Osteoblast (primary cell): ENCODE measurements at regions not wholly inside any gene's neighbourhood (a gene's known extent, or its start where the extent isn't known, plus 50 kb on each side); places are given as distances from the start of the nearest gene placed in this dataset.
A peak's percentile ranks its signal among the peaks of the same experiment; 100 is the strongest.

Experiments used
- DNase-seq: peaks from one replicate; pipeline ENCODE4 v3.0.0; 2011; ENCODE audit warnings: low spot score, mixed read lengths; ENCODE audit not compliant: insufficient read length; ENCODE audit errors: missing footprints
- H2AFZ ChIP-seq: 2 replicates; pipeline ENCODE4 v1.6.0; 2011; ENCODE audit warnings: mild to moderate bottlenecking, low read length
- H3K27ac ChIP-seq: 2 replicates; pipeline ENCODE4 v1.5.1; 2011; ENCODE audit warnings: mild to moderate bottlenecking, low read depth, low read length, moderate library complexity
- H3K27me3 ChIP-seq: 2 replicates; pipeline ENCODE4 v1.6.0; 2012; ENCODE audit warnings: mild to moderate bottlenecking, control low read depth, inconsistent platforms, low read length, moderate library complexity; ENCODE audit not compliant: insufficient read depth
- H3K36me3 ChIP-seq: 2 replicates; pipeline ENCODE4 v1.5.1; 2011; ENCODE audit warnings: mild to moderate bottlenecking, low read length, control low read depth, moderate library complexity; ENCODE audit not compliant: insufficient read depth
- H3K4me1 ChIP-seq: 2 replicates; pipeline ENCODE4 v1.5.1; 2011; ENCODE audit warnings: mild to moderate bottlenecking, low read length, control low read depth, moderate library complexity; ENCODE audit not compliant: insufficient read depth
- H3K4me2 ChIP-seq: 2 replicates; pipeline ENCODE4 v1.6.0; 2011; ENCODE audit warnings: mild to moderate bottlenecking, low read length; ENCODE audit not compliant: insufficient read depth
- H3K4me3 ChIP-seq: fragments of 200-600 bp; sonication (generic); 3 replicates; pipeline ENCODE4 v1.5.1; 2012; ENCODE audit warnings: mild to moderate bottlenecking, low read length, inconsistent platforms; ENCODE audit not compliant: insufficient read depth
- H3K79me2 ChIP-seq: 2 replicates; pipeline ENCODE4 v1.6.0; 2012; ENCODE audit warnings: mild to moderate bottlenecking, low read length, control low read depth, inconsistent platforms; ENCODE audit not compliant: insufficient read depth
- H3K9me3 ChIP-seq: 2 replicates; pipeline ENCODE4 v1.5.1; 2011; ENCODE audit warnings: low read depth, low read length, control low read depth
- H4K20me1 ChIP-seq: 2 replicates; pipeline ENCODE4 v1.6.0; 2012; ENCODE audit warnings: mild to moderate bottlenecking, low read length, control low read depth; ENCODE audit not compliant: insufficient read depth
- TF ChIP-seq, protein P1 (sequence below): IDR thresholded peaks from 2 replicates; pipeline ENCODE4 v1.5.1; 2011; ENCODE audit warnings: mild to moderate bottlenecking, low read depth, low read length, moderate library complexity; ENCODE audit errors: extremely low read depth

DNA sequence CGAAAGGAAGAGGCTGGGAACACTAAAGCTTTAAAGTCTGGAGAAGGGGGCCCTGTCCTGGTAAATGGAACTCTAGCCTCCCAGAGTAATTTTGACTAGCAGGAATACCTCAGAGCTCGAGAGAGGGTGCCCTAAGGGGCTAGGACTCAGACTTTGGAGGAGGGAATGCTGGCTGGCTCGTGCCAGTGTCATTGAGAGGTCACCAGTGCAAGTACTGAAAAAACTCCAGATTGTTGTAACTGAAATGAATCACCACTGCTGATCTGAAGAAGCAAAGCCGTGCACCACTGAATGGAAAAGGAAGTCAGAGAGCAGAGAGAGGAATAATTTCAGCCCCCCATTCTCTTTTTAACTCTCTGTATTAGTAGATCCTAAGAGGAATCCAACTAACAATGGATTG lies 690.2 kb downstream of the FAT4 start:
- TF ChIP-seq, protein P1, sequence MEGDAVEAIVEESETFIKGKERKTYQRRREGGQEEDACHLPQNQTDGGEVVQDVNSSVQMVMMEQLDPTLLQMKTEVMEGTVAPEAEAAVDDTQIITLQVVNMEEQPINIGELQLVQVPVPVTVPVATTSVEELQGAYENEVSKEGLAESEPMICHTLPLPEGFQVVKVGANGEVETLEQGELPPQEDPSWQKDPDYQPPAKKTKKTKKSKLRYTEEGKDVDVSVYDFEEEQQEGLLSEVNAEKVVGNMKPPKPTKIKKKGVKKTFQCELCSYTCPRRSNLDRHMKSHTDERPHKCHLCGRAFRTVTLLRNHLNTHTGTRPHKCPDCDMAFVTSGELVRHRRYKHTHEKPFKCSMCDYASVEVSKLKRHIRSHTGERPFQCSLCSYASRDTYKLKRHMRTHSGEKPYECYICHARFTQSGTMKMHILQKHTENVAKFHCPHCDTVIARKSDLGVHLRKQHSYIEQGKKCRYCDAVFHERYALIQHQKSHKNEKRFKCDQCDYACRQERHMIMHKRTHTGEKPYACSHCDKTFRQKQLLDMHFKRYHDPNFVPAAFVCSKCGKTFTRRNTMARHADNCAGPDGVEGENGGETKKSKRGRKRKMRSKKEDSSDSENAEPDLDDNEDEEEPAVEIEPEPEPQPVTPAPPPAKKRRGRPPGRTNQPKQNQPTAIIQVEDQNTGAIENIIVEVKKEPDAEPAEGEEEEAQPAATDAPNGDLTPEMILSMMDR: no peak
- H3K36me3 ChIP-seq: no peaks in the 10 kb centered on the region
- H3K4me1 ChIP-seq: no peaks in the 10 kb centered on the region
- H3K79me2 ChIP-seq: no peaks in the 10 kb centered on the region
- H3K27me3 ChIP-seq: no peaks in the 10 kb centered on the region
- no peak overlapping the region for H3K27ac ChIP-seq
- H2AFZ ChIP-seq: peak overlapping the region; percentile 27
- H3K4me2 ChIP-seq: peak overlapping the region; percentile 16
- no peaks in the 10 kb centered on the region for H4K20me1 ChIP-seq
- no peak overlapping the region for H3K4me3 ChIP-seq
- no peaks in the 10 kb centered on the region for H3K9me3 ChIP-seq
- peak; percentile 41 for DNase-seq

DNA sequence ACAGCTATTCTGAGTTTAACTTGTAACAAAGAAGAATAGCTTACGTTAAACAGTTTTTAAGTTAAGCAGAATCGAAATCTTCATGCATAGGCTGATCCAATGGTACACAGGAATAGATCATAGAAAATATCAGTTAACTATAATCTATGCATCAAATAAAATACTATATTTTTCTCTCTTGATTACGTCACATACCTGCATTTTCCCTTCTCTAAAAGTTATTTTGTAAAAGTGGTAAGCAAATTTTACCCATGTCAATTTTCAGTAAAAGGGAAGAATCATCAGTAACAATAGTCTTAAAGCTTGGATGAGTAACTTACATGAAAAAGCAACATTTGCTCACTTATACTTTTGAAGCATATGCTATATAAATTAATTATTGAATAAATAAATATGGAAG lies 692.4 kb downstream of the FAT4 start:
- Histone ChIP-seq H3K4me2 (no peak overlapping the region), H4K20me1 (no peaks in the 10 kb centered on the region), H3K27ac (no peak overlapping the region), H3K9me3 (peaks cover 2% of the 10 kb centered on the region), H3K27me3 (no peaks in the 10 kb centered on the region), H3K79me2 (no peaks in the 10 kb centered on the region), H3K4me1 (no peaks in the 10 kb centered on the region), H2AFZ (no peak overlapping the region), H3K4me3 (no peak overlapping the region), H3K36me3 (no peaks in the 10 kb centered on the region)
- TF ChIP-seq, protein P1: no peak
- DNase-seq: no peak

DNA sequence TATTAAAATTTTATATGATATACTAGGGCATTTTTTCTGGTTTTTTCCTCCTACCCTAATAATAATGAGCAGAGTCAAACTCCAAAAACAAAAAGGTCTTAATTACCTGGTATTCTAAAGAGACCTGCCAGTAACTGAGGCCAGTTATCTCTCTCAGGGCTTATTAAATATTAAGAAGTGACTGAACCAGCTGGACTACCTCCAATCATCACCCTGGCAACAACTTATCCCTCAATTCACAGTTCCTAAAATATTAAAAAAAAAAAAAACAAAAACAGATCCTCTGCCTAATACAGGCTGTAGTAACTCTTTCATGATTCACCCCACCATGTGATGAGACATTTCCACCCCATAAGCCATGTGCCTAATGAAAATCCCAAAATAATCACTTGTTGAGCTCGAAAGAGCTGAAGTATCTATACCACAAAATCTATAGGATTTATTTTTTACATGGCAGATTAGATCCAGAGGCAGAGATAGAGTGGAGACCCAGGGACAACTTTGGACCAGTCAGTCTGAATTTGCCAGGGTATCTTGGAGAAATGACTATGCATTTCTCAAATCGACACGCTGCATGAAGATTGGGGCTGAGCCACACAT lies 698.0 kb downstream of the FAT4 start:
- no peak overlapping the region for H3K4me2 ChIP-seq
- TF ChIP-seq, protein P1: no peak

DNA sequence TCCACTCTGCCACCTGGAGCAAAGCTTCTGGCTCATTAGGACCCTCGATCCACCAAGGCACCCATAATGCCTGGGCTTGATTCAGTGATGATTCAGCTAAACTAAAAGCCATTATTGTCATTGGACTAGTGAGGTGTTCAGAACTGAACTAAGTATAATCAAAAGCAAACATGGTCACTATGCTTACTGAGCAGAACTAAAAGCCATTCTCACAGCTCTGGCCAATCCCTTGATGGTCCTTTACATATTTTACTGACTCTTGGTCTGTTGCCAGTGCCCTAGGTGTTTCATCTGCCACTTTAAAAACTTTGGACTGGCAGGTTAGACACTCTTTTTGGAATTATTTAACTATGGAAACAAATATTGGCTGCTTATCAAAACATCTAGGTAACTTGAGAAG lies 703.5 kb downstream of the FAT4 start:
- H3K9me3 ChIP-seq: no peaks in the 10 kb centered on the region
- H3K4me2 ChIP-seq: no peak overlapping the region
- H3K4me3 ChIP-seq: no peak overlapping the region
- no peaks in the 10 kb centered on the region for H3K27me3 ChIP-seq
- DNase-seq: no peak
- H2AFZ ChIP-seq: no peak overlapping the region
- no peak overlapping the region for H3K27ac ChIP-seq
- no peaks in the 10 kb centered on the region for H3K4me1 ChIP-seq
- no peaks in the 10 kb centered on the region for H4K20me1 ChIP-seq
- H3K36me3 ChIP-seq: no peaks in the 10 kb centered on the region
- H3K79me2 ChIP-seq: no peaks in the 10 kb centered on the region
- TF ChIP-seq, protein P1: no peak

More for the DNA sequence above, 698.0 kb downstream of the FAT4 start:
- H4K20me1 ChIP-seq: no peaks in the 10 kb centered on the region
- H2AFZ ChIP-seq: no peak overlapping the region
- H3K4me3 ChIP-seq: no peak overlapping the region
- H3K79me2 ChIP-seq: no peaks in the 10 kb centered on the region
- peak; percentile 9 for DNase-seq
- H3K27me3 ChIP-seq: no peaks in the 10 kb centered on the region
- H3K36me3 ChIP-seq: no peaks in the 10 kb centered on the region
- H3K9me3 ChIP-seq: peaks cover 2% of the 10 kb centered on the region
- no peaks in the 10 kb centered on the region for H3K4me1 ChIP-seq
- H3K27ac ChIP-seq: no peak overlapping the region
